GM23338 (cell line): ENCODE measurements at regions not wholly inside any gene's neighbourhood (a gene's known extent, or its start where the extent isn't known, plus 50 kb on each side); places are given as distances from the start of the nearest gene placed in this dataset.

Experiments
- ATAC-seq: fragments of 200-7000 bp; cut with Tn5 transposase; 3 replicates; pipeline ENCODE4 v1.9.1; 2020
- DNase-seq: peaks from one replicate; pipeline ENCODE4 v3.0.0-alpha.2; 2015; ENCODE audit warnings: low spot score
- H2AFZ ChIP-seq: fragments of 200-600 bp; sonication (generic); 2 replicates; pipeline ENCODE4 v1.8.0; 2016; ENCODE audit warnings: antibody characterized with exemption, mild to moderate bottlenecking, moderate library complexity
- H3F3A ChIP-seq: fragments of 200-600 bp; sonication (generic); replicated peaks from 2 replicates; pipeline ENCODE4 v1.8.0; 2017; ENCODE audit warnings: antibody characterized with exemption, mixed run types, low read depth
- H3K27ac ChIP-seq: fragments of 200-600 bp; sonication (generic); 2 replicates; pipeline ENCODE4 v1.6.1; 2016; ENCODE audit warnings: low read depth
- H3K27me3 ChIP-seq: fragments of 200-600 bp; sonication (generic); 2 replicates; pipeline ENCODE4 v1.8.0; 2016; ENCODE audit warnings: mild to moderate bottlenecking, mixed run types, moderate library complexity; ENCODE audit not compliant: insufficient read depth
- H3K36me3 ChIP-seq: fragments of 200-600 bp; sonication (generic); 2 replicates; pipeline ENCODE4 v1.8.0; 2016; ENCODE audit warnings: mild to moderate bottlenecking; ENCODE audit not compliant: insufficient read depth
- H3K4me1 ChIP-seq: fragments of 200-600 bp; sonication (generic); 2 replicates; pipeline ENCODE4 v1.8.0; 2016; ENCODE audit warnings: mild to moderate bottlenecking, moderate library complexity; ENCODE audit not compliant: insufficient read depth
- H3K4me2 ChIP-seq: fragments of 200-600 bp; sonication (generic); 2 replicates; pipeline ENCODE4 v1.7.1; 2017; ENCODE audit warnings: mixed run types
- H3K4me3 ChIP-seq: fragments of 200-600 bp; sonication (generic); 2 replicates; pipeline ENCODE4 v1.6.1; 2016; ENCODE audit warnings: mixed run types
- H3K79me2 ChIP-seq: fragments of 200-600 bp; sonication (generic); replicated peaks from 2 replicates; pipeline ENCODE4 v1.8.0; 2017; ENCODE audit warnings: mild to moderate bottlenecking; ENCODE audit not compliant: insufficient read depth
- H3K9me2 ChIP-seq: fragments of 200-600 bp; sonication (generic); 2 replicates; pipeline ENCODE4 v1.8.0; 2017; ENCODE audit not compliant: insufficient read depth
- H4K20me1 ChIP-seq: fragments of 200-600 bp; sonication (generic); replicated peaks from 2 replicates; pipeline ENCODE4 v1.8.0; 2017; ENCODE audit warnings: mild to moderate bottlenecking; ENCODE audit not compliant: insufficient read depth
- H3K27ac Mint-ChIP-seq: 2 replicates; pipeline ENCODE4 v1.8.0; 2020; ENCODE audit warnings: inconsistent platforms, mild to moderate bottlenecking, moderate library complexity, mixed read lengths
- H3K27me3 Mint-ChIP-seq: 3 replicates; pipeline ENCODE4 v1.8.0; 2022; ENCODE audit warnings: low read depth, mild to moderate bottlenecking, moderate library complexity, mixed read lengths, inconsistent platforms; ENCODE audit not compliant: insufficient read depth, poor library complexity
- H3K36me3 Mint-ChIP-seq: 3 replicates; pipeline ENCODE4 v1.8.0; 2021; ENCODE audit warnings: low read depth, mild to moderate bottlenecking, inconsistent platforms, moderate library complexity, mixed read lengths
- H3K4me1 Mint-ChIP-seq: 3 replicates; pipeline ENCODE4 v1.8.0; 2020; ENCODE audit warnings: mild to moderate bottlenecking, inconsistent platforms, mixed read lengths
- H3K4me3 Mint-ChIP-seq: 3 replicates; pipeline ENCODE4 v1.8.0; 2021; ENCODE audit warnings: moderate library complexity, mild to moderate bottlenecking, inconsistent platforms, mixed read lengths
- H3K9me3 Mint-ChIP-seq: 3 replicates; pipeline ENCODE4 v1.8.0; 2020; ENCODE audit warnings: moderate library complexity, mild to moderate bottlenecking, inconsistent platforms, mixed read lengths
- CREB1 ChIP-seq: fragments of 250-450 bp; sonication (Bioruptor Pico); IDR thresholded peaks from 2 replicates; pipeline ENCODE4 v1.5.0; 2020; ENCODE audit warnings: low read depth, mild to moderate bottlenecking, moderate library complexity
- CTCF ChIP-seq, 2 experiments: fragments of 200-600 bp in 1 of 2; sonication (generic) in 1 of 2; conservative IDR thresholded peaks; 2 replicates each; pipeline versions ENCODE4 v1.5.1 to v1.6.1; 2016 to 2017; ENCODE audit warnings: antibody characterized with exemption in 2 of 2, low read depth in 2 of 2, mild to moderate bottlenecking in 2 of 2, moderate library complexity in 1 of 2
- ETS1 ChIP-seq: IDR thresholded peaks from 2 replicates; pipeline ENCODE4 v1.6.1; 2016; ENCODE audit warnings: antibody characterized with exemption
- EZH2 ChIP-seq: fragments of 200-600 bp; sonication (generic); IDR thresholded peaks from one replicate; pipeline ENCODE4 v1.8.0; 2017; ENCODE audit warnings: antibody characterized with exemption, mild to moderate bottlenecking, low read depth; ENCODE audit not compliant: unreplicated experiment
- EZH2phosphoT487 ChIP-seq: fragments of 200-600 bp; sonication (generic); IDR thresholded peaks from one replicate; pipeline ENCODE4 v1.8.1; 2018; ENCODE audit warnings: antibody characterized with exemption; ENCODE audit not compliant: unreplicated experiment
- JUNB ChIP-seq: IDR thresholded peaks from one replicate; pipeline ENCODE4 v1.6.1; 2016; ENCODE audit warnings: antibody characterized with exemption; ENCODE audit not compliant: unreplicated experiment
- NANOG ChIP-seq: IDR thresholded peaks from 2 replicates; pipeline ENCODE4 v1.6.1; 2016; ENCODE audit warnings: antibody characterized with exemption, borderline replicate concordance
- POLR2AphosphoS5 ChIP-seq: IDR thresholded peaks from 2 replicates; pipeline ENCODE4 v1.6.1; 2016; ENCODE audit warnings: antibody characterized with exemption, low read depth
- STAT1 ChIP-seq: IDR thresholded peaks from one replicate; pipeline ENCODE4 v1.6.1; 2016; ENCODE audit warnings: antibody characterized with exemption; ENCODE audit not compliant: unreplicated experiment
- ZNF114 ChIP-seq: fragments of 250-450 bp; sonication (Bioruptor Pico); IDR thresholded peaks from 2 replicates; pipeline ENCODE4 v1.5.0; 2020; ENCODE audit warnings: mild to moderate bottlenecking, moderate library complexity
- ZNF331 ChIP-seq: fragments of 250-450 bp; sonication (Bioruptor Pico); IDR thresholded peaks from 2 replicates; pipeline ENCODE4 v1.5.0; 2020; ENCODE audit warnings: low read depth, mild to moderate bottlenecking, moderate library complexity
- ZNF462 ChIP-seq: fragments of 250-450 bp; sonication (Bioruptor Pico); IDR thresholded peaks from 2 replicates; pipeline ENCODE4 v1.5.0; 2020; ENCODE audit warnings: mild to moderate bottlenecking, moderate library complexity
- TF ChIP-seq, protein P1 (sequence below): IDR thresholded peaks from one replicate; pipeline ENCODE4 v1.6.1; 2018; ENCODE audit warnings: antibody characterized with exemption; ENCODE audit not compliant: unreplicated experiment

- no peaks in the 10 kb centered on the region for H3K27me3 ChIP-seq
- TF ChIP-seq EZH2phosphoT487, result no peak
- TF ChIP-seq JUNB, result no peak
- TF ChIP-seq STAT1, result no peak
- TF ChIP-seq ETS1, result no peak
- TF ChIP-seq ZNF114 (CRISPR knock-in tag), result no peak
- no peak for TF ChIP-seq EZH2
- no peak for TF ChIP-seq NANOG
- no peak for TF ChIP-seq POLR2AphosphoS5
- TF ChIP-seq, protein P1, sequence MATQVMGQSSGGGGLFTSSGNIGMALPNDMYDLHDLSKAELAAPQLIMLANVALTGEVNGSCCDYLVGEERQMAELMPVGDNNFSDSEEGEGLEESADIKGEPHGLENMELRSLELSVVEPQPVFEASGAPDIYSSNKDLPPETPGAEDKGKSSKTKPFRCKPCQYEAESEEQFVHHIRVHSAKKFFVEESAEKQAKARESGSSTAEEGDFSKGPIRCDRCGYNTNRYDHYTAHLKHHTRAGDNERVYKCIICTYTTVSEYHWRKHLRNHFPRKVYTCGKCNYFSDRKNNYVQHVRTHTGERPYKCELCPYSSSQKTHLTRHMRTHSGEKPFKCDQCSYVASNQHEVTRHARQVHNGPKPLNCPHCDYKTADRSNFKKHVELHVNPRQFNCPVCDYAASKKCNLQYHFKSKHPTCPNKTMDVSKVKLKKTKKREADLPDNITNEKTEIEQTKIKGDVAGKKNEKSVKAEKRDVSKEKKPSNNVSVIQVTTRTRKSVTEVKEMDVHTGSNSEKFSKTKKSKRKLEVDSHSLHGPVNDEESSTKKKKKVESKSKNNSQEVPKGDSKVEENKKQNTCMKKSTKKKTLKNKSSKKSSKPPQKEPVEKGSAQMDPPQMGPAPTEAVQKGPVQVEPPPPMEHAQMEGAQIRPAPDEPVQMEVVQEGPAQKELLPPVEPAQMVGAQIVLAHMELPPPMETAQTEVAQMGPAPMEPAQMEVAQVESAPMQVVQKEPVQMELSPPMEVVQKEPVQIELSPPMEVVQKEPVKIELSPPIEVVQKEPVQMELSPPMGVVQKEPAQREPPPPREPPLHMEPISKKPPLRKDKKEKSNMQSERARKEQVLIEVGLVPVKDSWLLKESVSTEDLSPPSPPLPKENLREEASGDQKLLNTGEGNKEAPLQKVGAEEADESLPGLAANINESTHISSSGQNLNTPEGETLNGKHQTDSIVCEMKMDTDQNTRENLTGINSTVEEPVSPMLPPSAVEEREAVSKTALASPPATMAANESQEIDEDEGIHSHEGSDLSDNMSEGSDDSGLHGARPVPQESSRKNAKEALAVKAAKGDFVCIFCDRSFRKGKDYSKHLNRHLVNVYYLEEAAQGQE, result no peak
- no peak for TF ChIP-seq ZNF331 (CRISPR knock-in tag)
- TF ChIP-seq CREB1 (CRISPR knock-in tag), result no peak
- no peak for TF ChIP-seq CTCF (conservative IDR thresholded peaks at IDR 0.05; ENCODE audit: low read depth in 2 of 2)
- TF ChIP-seq ZNF462 (CRISPR knock-in tag), result no peak
- H3K27me3 Mint-ChIP-seq, result no peaks in the 10 kb centered on the region
- ATAC-seq, result no peak
- no peaks in the 10 kb centered on the region for H4K20me1 ChIP-seq
- H3K4me2 ChIP-seq, result peak overlapping the region; percentile 36; the same call in 1 of the 2 replicates
- no peaks in the 10 kb centered on the region for H3K9me3 Mint-ChIP-seq
- no peak for DNase-seq
- H3K27ac ChIP-seq, result no peak overlapping the region
- no peaks in the 10 kb centered on the region for H3K9me2 ChIP-seq
- H3K4me3 ChIP-seq, result no peak overlapping the region
- peaks cover 23% of the 10 kb centered on the region for H3K4me1 Mint-ChIP-seq
- H3K79me2 ChIP-seq, result no peaks in the 10 kb centered on the region
- H3K36me3 ChIP-seq, result no peaks in the 10 kb centered on the region
- H3K4me1 ChIP-seq, result peaks cover 13% of the 10 kb centered on the region
- no peak overlapping the region; the same call in 1 of the 2 replicates for H3K27ac Mint-ChIP-seq
- no peak overlapping the region for H3K4me3 Mint-ChIP-seq
- H3K36me3 Mint-ChIP-seq, result no peaks in the 10 kb centered on the region
- no peak overlapping the region for H2AFZ ChIP-seq
- H3F3A ChIP-seq, result no peaks in the 10 kb centered on the region
Observed at GRCh38 chr5:107017616-107018015, 653.1 kb downstream of the EFNA5 start.
